Activated CD8-positive, alpha-beta memory T cell treated with anti-CD3 and anti-CD28 coated beads, Interleukin-2, amount 10 ng/mL, durations not matched to agents 7 days and 5 days (primary cell): ENCODE measurements at regions not wholly inside any gene's neighbourhood (a gene's known extent, or its start where the extent isn't known, plus 50 kb on each side); places are given as distances from the start of the nearest gene placed in this dataset.

ENCODE experiments used
- ATAC-seq: fragments of 150-1000 bp; cut with Tn5 transposase; one replicate; pipeline ENCODE4 v1.10.0; 2021; ENCODE audit warnings: moderate library complexity
- CTCF ChIA-PET: fragments of 350-600 bp; sonication (Branson Sonifier 250); formaldehyde crosslinking; loops from one replicate; lab custom pipeline; 2021; ENCODE audit warnings: antibody characterized with exemption; lab: Charles Lee
- DNase-seq: peaks from one replicate; pipeline ENCODE4 v3.0.0-alpha.2; 2020
- H3K27ac Mint-ChIP-seq: one replicate; pipeline ENCODE4 v1.8.0; 2021; ENCODE audit warnings: mild to moderate bottlenecking, mixed read lengths
- H3K27me3 Mint-ChIP-seq: one replicate; pipeline ENCODE4 v1.8.0; 2021; ENCODE audit warnings: mixed read lengths
- H3K36me3 Mint-ChIP-seq: one replicate; pipeline ENCODE4 v1.8.0; 2021; ENCODE audit warnings: mild to moderate bottlenecking, mixed read lengths
- H3K4me1 Mint-ChIP-seq: one replicate; pipeline ENCODE4 v1.8.0; 2021; ENCODE audit warnings: mixed read lengths
- H3K4me3 Mint-ChIP-seq: one replicate; pipeline ENCODE4 v1.8.0; 2021; ENCODE audit warnings: mild to moderate bottlenecking, moderate library complexity, mixed read lengths
- H3K9me3 Mint-ChIP-seq: one replicate; pipeline ENCODE4 v1.8.0; 2022; ENCODE audit warnings: low read depth, mixed read lengths

- no peaks in the 10 kb centered on the region for H3K27me3 Mint-ChIP-seq
- no peaks in the 10 kb centered on the region for H3K4me1 Mint-ChIP-seq
- ATAC-seq (no peak), DNase-seq (no peak)
- no peaks in the 10 kb centered on the region for H3K9me3 Mint-ChIP-seq
- no peaks in the 10 kb centered on the region for H3K36me3 Mint-ChIP-seq
- no peak overlapping the region for H3K27ac Mint-ChIP-seq
- H3K4me3 Mint-ChIP-seq: no peak overlapping the region
- CTCF ChIA-PET: no interaction called here
These were observed 172.7 kb upstream of the HCCS start for GRCh38 chrX:10938365-10938923.

- CTCF ChIA-PET: no interaction called here
- no peaks in the 10 kb centered on the region for H3K27me3 Mint-ChIP-seq
- DNase-seq (no peak), ATAC-seq (no peak)
- H3K36me3 Mint-ChIP-seq: no peaks in the 10 kb centered on the region
- no peak overlapping the region for H3K4me3 Mint-ChIP-seq
- H3K4me1 Mint-ChIP-seq: no peaks in the 10 kb centered on the region
- no peaks in the 10 kb centered on the region for H3K9me3 Mint-ChIP-seq
- no peak overlapping the region for H3K27ac Mint-ChIP-seq
These were observed 171.7 kb upstream of the HCCS start for GRCh38 chrX:10939424-10939823.

- Mint-ChIP-seq H3K4me3 (no peak overlapping the region), H3K36me3 (no peaks in the 10 kb centered on the region), H3K27ac (no peak overlapping the region), H3K9me3 (no peaks in the 10 kb centered on the region), H3K4me1 (no peaks in the 10 kb centered on the region), H3K27me3 (no peaks in the 10 kb centered on the region)
- CTCF ChIA-PET: no interaction called here
- DNase-seq: no peak
- ATAC-seq: no peak
These were observed 166.8 kb upstream of the HCCS start for GRCh38 chrX:10944136-10944885.

- no peak for ATAC-seq
- Mint-ChIP-seq H3K27me3 (no peaks in the 10 kb centered on the region), H3K36me3 (no peaks in the 10 kb centered on the region), H3K27ac (no peak overlapping the region), H3K4me1 (no peaks in the 10 kb centered on the region), H3K9me3 (peaks cover 5% of the 10 kb centered on the region), H3K4me3 (no peak overlapping the region)
- no peak for DNase-seq
- CTCF ChIA-PET: no interaction called here
These were observed 165.6 kb upstream of the HCCS start for GRCh38 chrX:10945498-10945897.

- CTCF ChIA-PET: no interaction called here
- H3K36me3 Mint-ChIP-seq: no peaks in the 10 kb centered on the region
- H3K27me3 Mint-ChIP-seq: no peaks in the 10 kb centered on the region
- H3K27ac Mint-ChIP-seq: no peak overlapping the region
- no peaks in the 10 kb centered on the region for H3K4me1 Mint-ChIP-seq
- DNase-seq (no peak), ATAC-seq (no peak)
- peaks cover 11% of the 10 kb centered on the region for H3K9me3 Mint-ChIP-seq
- no peak overlapping the region for H3K4me3 Mint-ChIP-seq
These were observed 161.6 kb upstream of the HCCS start for GRCh38 chrX:10949541-10949940.

- Mint-ChIP-seq H3K27me3 (no peaks in the 10 kb centered on the region), H3K9me3 (peaks cover 16% of the 10 kb centered on the region), H3K36me3 (no peaks in the 10 kb centered on the region), H3K27ac (no peak overlapping the region), H3K4me1 (no peaks in the 10 kb centered on the region), H3K4me3 (no peak overlapping the region)
- CTCF ChIA-PET: no interaction called here
- ATAC-seq: no peak
- DNase-seq: no peak
These were observed 158.5 kb upstream of the HCCS start for GRCh38 chrX:10952619-10953018.

- no peaks in the 10 kb centered on the region for H3K27me3 Mint-ChIP-seq
- ATAC-seq: no peak
- no peak overlapping the region for H3K27ac Mint-ChIP-seq
- DNase-seq: no peak
- H3K9me3 Mint-ChIP-seq: peaks cover 5% of the 10 kb centered on the region
- CTCF ChIA-PET: no interaction called here
- H3K4me3 Mint-ChIP-seq: no peak overlapping the region
- no peaks in the 10 kb centered on the region for H3K4me1 Mint-ChIP-seq
- H3K36me3 Mint-ChIP-seq: no peaks in the 10 kb centered on the region
These were observed 145.8 kb upstream of the HCCS start for GRCh38 chrX:10965174-10965798.

- CTCF ChIA-PET: no interaction called here
- no peaks in the 10 kb centered on the region for H3K27me3 Mint-ChIP-seq
These were observed 145.1 kb upstream of the HCCS start for GRCh38 chrX:10966057-10966456.

GRCh38 chrX:10971176-10971575, 140.0 kb upstream of the HCCS start:
- Mint-ChIP-seq H3K4me3 (no peak overlapping the region), H3K27me3 (no peaks in the 10 kb centered on the region), H3K9me3 (no peaks in the 10 kb centered on the region), H3K4me1 (no peaks in the 10 kb centered on the region), H3K36me3 (no peaks in the 10 kb centered on the region), H3K27ac (no peak overlapping the region)
- CTCF ChIA-PET: no interaction called here
- no peak for ATAC-seq
- DNase-seq: no peak

More at GRCh38 chrX:10966057-10966456, 145.1 kb upstream of the HCCS start:
- Mint-ChIP-seq H3K36me3 (no peaks in the 10 kb centered on the region), H3K9me3 (peaks cover 3% of the 10 kb centered on the region), H3K27ac (no peak overlapping the region), H3K4me1 (no peaks in the 10 kb centered on the region), H3K4me3 (no peak overlapping the region)
- ATAC-seq (no peak), DNase-seq (no peak)

GRCh38 chrX:10971759-10972158, 139.4 kb upstream of the HCCS start:
- Mint-ChIP-seq H3K4me3 (no peak overlapping the region), H3K27me3 (no peaks in the 10 kb centered on the region), H3K9me3 (no peaks in the 10 kb centered on the region), H3K4me1 (no peaks in the 10 kb centered on the region), H3K36me3 (no peaks in the 10 kb centered on the region), H3K27ac (no peak overlapping the region)
- ATAC-seq (no peak), DNase-seq (no peak)
- CTCF ChIA-PET: no interaction called here

GRCh38 chrX:10972706-10973105, 138.4 kb upstream of the HCCS start:
- no peak overlapping the region for H3K4me3 Mint-ChIP-seq
- no peaks in the 10 kb centered on the region for H3K9me3 Mint-ChIP-seq
- no peaks in the 10 kb centered on the region for H3K27me3 Mint-ChIP-seq
- DNase-seq (no peak), ATAC-seq (no peak)
- H3K27ac Mint-ChIP-seq: no peak overlapping the region
- CTCF ChIA-PET: no interaction called here
- H3K36me3 Mint-ChIP-seq: no peaks in the 10 kb centered on the region
- H3K4me1 Mint-ChIP-seq: no peaks in the 10 kb centered on the region

- Mint-ChIP-seq H3K36me3 (no peaks in the 10 kb centered on the region), H3K27ac (no peak overlapping the region), H3K4me1 (no peaks in the 10 kb centered on the region), H3K9me3 (peaks cover 3% of the 10 kb centered on the region), H3K4me3 (no peak overlapping the region), H3K27me3 (no peaks in the 10 kb centered on the region)
- CTCF ChIA-PET: no interaction called here
- DNase-seq (no peak), ATAC-seq (no peak)
These were observed 136.2 kb upstream of the HCCS start for GRCh38 chrX:10974920-10975319.

GRCh38 chrX:10979956-10980355, 131.2 kb upstream of the HCCS start:
- CTCF ChIA-PET: no interaction called here
- no peak for ATAC-seq
- Mint-ChIP-seq H3K27ac (no peak overlapping the region), H3K36me3 (no peaks in the 10 kb centered on the region), H3K27me3 (no peaks in the 10 kb centered on the region), H3K9me3 (peaks cover 3% of the 10 kb centered on the region), H3K4me3 (no peak overlapping the region), H3K4me1 (no peaks in the 10 kb centered on the region)
- DNase-seq: no peak

GRCh38 chrX:10981506-10981905, 129.6 kb upstream of the HCCS start:
- DNase-seq: no peak
- ATAC-seq: no peak
- Mint-ChIP-seq H3K27me3 (no peaks in the 10 kb centered on the region), H3K4me3 (no peak overlapping the region), H3K9me3 (peaks cover 3% of the 10 kb centered on the region), H3K27ac (no peak overlapping the region), H3K4me1 (no peaks in the 10 kb centered on the region), H3K36me3 (no peaks in the 10 kb centered on the region)
- CTCF ChIA-PET: no interaction called here
